Thymus (tissue), 11 donors: ENCODE measurements at regions not wholly inside any gene's neighbourhood (a gene's known extent, or its start where the extent isn't known, plus 50 kb on each side); places are given as distances from the start of the nearest gene placed in this dataset.

Experiments
- DNase-seq, 9 donors: peaks; one replicate each; pipeline ENCODE4 v3.0.0-alpha.2; 2013; ENCODE audit warnings: low spot score in 9 of 9, low read depth in 6 of 9, missing footprints in 1 of 9
- H3K27ac ChIP-seq, 2 donors: one replicate each; pipeline ENCODE4 v1.5.1; 2013; ENCODE audit warnings: control low read depth in 1 of 2, low read depth in 1 of 2, low read length in 1 of 2, mild to moderate bottlenecking in 1 of 2, moderate library complexity in 1 of 2
- H3K27me3 ChIP-seq, 2 donors: one replicate each; pipeline ENCODE4 v1.5.1; 2013; ENCODE audit warnings: low read length in 1 of 2; ENCODE audit not compliant: control insufficient read depth in 2 of 2, insufficient read depth in 1 of 2
- H3K36me3 ChIP-seq, 2 donors: one replicate each; pipeline ENCODE4 v1.5.1; 2013; ENCODE audit warnings: low read length in 1 of 2, mild to moderate bottlenecking in 1 of 2, moderate library complexity in 1 of 2; ENCODE audit not compliant: control insufficient read depth in 2 of 2, insufficient read depth in 2 of 2
- H3K4me1 ChIP-seq, 2 donors: one replicate each; pipeline ENCODE4 v1.5.1; 2013; ENCODE audit warnings: low read length in 2 of 2; ENCODE audit not compliant: control insufficient read depth in 2 of 2, insufficient read depth in 2 of 2
- H3K4me3 ChIP-seq, 2 donors: one replicate each; pipeline ENCODE4 v1.5.1; 2013; ENCODE audit warnings: low read length in 2 of 2, control low read depth in 1 of 2, mild to moderate bottlenecking in 1 of 2
- H3K9me3 ChIP-seq, 2 donors: one replicate each; pipeline ENCODE4 v1.5.1; 2013; ENCODE audit warnings: low read length in 1 of 2, mild to moderate bottlenecking in 1 of 2; ENCODE audit not compliant: control insufficient read depth in 2 of 2, insufficient read depth in 1 of 2
- WGBS: extraction: QIAGEN DNeasy Blood & Tissue Kit; methylation state at CpG from one replicate; pipeline ENCODE4 v1.1.7; 2013; 5-methylcytosine and 5-hydroxymethylcytosine counted together
- donor health status: healthy.

GRCh38 chr13:64765636-64766035 is 2464.5 kb downstream of the PCDH9 start:
- Histone ChIP-seq H3K27ac (no peak overlapping the region), H3K9me3 (no peaks in the 10 kb centered on the region), H3K36me3 (no peaks in the 10 kb centered on the region), H3K27me3 (no peaks in the 10 kb centered on the region), H3K4me1 (no peaks in the 10 kb centered on the region), H3K4me3 (no peak overlapping the region)
- DNase-seq = no peak

- Histone ChIP-seq H3K4me3 (no peak overlapping the region), H3K27ac (no peak overlapping the region), H3K9me3 (no peaks in the 10 kb centered on the region), H3K4me1 (no peaks in the 10 kb centered on the region), H3K36me3 (no peaks in the 10 kb centered on the region), H3K27me3 (no peaks in the 10 kb centered on the region)
- WGBS = 91% methylated on average over 1 of the region's 1 CpG
- no peak for DNase-seq
Observed at GRCh38 chr13:64758521-64759244, 2471.5 kb downstream of the PCDH9 start.

- 74% methylated on average over 1 of the region's 1 CpG for WGBS
- Histone ChIP-seq H3K27ac (no peak overlapping the region), H3K27me3 (no peaks in the 10 kb centered on the region), H3K36me3 (no peaks in the 10 kb centered on the region), H3K4me3 (no peak overlapping the region), H3K4me1 (no peaks in the 10 kb centered on the region), H3K9me3 (no peaks in the 10 kb centered on the region)
- DNase-seq = no peak
Observed at GRCh38 chr13:64756621-64757020, 2473.5 kb downstream of the PCDH9 start.

- no peak for DNase-seq
- H3K27me3 ChIP-seq = no peaks in the 10 kb centered on the region
- no peak overlapping the region for H3K27ac ChIP-seq
- H3K4me3 ChIP-seq = no peak overlapping the region
- no peaks in the 10 kb centered on the region for H3K36me3 ChIP-seq
- H3K9me3 ChIP-seq = no peaks in the 10 kb centered on the region
- no peaks in the 10 kb centered on the region for H3K4me1 ChIP-seq
- WGBS = 94% methylated on average over 3 of the region's 3 CpGs
Observed at GRCh38 chr13:64755961-64756360, 2474.2 kb downstream of the PCDH9 start.

- no peaks in the 10 kb centered on the region for H3K36me3 ChIP-seq
- no peak for DNase-seq
- H3K27me3 ChIP-seq = no peaks in the 10 kb centered on the region
- no peaks in the 10 kb centered on the region for H3K9me3 ChIP-seq
- H3K4me3 ChIP-seq = no peak overlapping the region
- WGBS = 94% methylated on average over 2 of the region's 2 CpGs
- no peaks in the 10 kb centered on the region for H3K4me1 ChIP-seq
- H3K27ac ChIP-seq = no peak overlapping the region
Observed at GRCh38 chr13:64753233-64754000, 2476.7 kb downstream of the PCDH9 start.

GRCh38 chr13:64749301-64749700 is 2480.8 kb downstream of the PCDH9 start:
- no peaks in the 10 kb centered on the region for H3K36me3 ChIP-seq
- H3K9me3 ChIP-seq = no peaks in the 10 kb centered on the region
- no peak overlapping the region for H3K27ac ChIP-seq
- H3K27me3 ChIP-seq = no peaks in the 10 kb centered on the region
- DNase-seq = no peak
- WGBS = 93% methylated on average over 4 of the region's 4 CpGs
- H3K4me1 ChIP-seq = no peaks in the 10 kb centered on the region
- no peak overlapping the region for H3K4me3 ChIP-seq

- Histone ChIP-seq H3K36me3 (no peaks in the 10 kb centered on the region), H3K4me1 (no peaks in the 10 kb centered on the region), H3K27ac (no peak overlapping the region), H3K9me3 (no peaks in the 10 kb centered on the region), H3K27me3 (no peaks in the 10 kb centered on the region), H3K4me3 (no peak overlapping the region)
- no peak for DNase-seq
- 94% methylated on average over 2 of the region's 2 CpGs for WGBS
Observed at GRCh38 chr13:64746845-64747244, 2483.3 kb downstream of the PCDH9 start.

GRCh38 chr13:64740493-64740892 is 2489.6 kb downstream of the PCDH9 start:
- 82% methylated on average over 2 of the region's 2 CpGs for WGBS
- H3K4me1 ChIP-seq = no peaks in the 10 kb centered on the region
- H3K9me3 ChIP-seq = no peaks in the 10 kb centered on the region
- H3K4me3 ChIP-seq = no peak overlapping the region
- DNase-seq = no peak
- H3K27me3 ChIP-seq = no peaks in the 10 kb centered on the region
- no peak overlapping the region for H3K27ac ChIP-seq
- no peaks in the 10 kb centered on the region for H3K36me3 ChIP-seq

- Histone ChIP-seq H3K4me1 (no peaks in the 10 kb centered on the region), H3K9me3 (no peaks in the 10 kb centered on the region), H3K27me3 (no peaks in the 10 kb centered on the region), H3K36me3 (no peaks in the 10 kb centered on the region), H3K27ac (no peak overlapping the region), H3K4me3 (no peak overlapping the region)
- no peak for DNase-seq
- WGBS = 93% methylated on average over 7 of the region's 7 CpGs
Observed at GRCh38 chr13:64725492-64725891, 2504.6 kb downstream of the PCDH9 start.
